ENCODE measurements at regions not wholly inside any gene's neighbourhood (a gene's known extent, or its start where the extent isn't known, plus 50 kb on each side); places are given as distances from the start of the nearest gene placed in this dataset.

DNA sequence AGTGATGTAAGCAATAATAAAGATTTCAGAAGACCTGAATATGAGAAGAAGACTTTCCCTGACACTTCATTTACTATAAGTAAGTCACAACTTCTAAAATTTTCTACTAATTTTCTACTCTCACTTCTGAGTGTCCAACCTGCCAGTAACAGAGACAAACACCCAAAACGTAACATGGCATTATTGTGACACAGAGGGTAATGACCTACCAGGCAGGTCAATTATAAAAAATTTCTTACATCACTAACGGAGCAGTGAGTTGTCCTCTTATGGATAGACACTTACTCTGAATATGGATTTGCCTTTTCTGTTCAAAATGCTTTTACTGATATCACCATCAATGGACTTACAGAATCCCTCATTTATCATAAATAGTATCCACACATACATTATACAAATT, 405.9 kb upstream of the MAGEB16 start:
- TF ChIP-seq, protein P1, sequence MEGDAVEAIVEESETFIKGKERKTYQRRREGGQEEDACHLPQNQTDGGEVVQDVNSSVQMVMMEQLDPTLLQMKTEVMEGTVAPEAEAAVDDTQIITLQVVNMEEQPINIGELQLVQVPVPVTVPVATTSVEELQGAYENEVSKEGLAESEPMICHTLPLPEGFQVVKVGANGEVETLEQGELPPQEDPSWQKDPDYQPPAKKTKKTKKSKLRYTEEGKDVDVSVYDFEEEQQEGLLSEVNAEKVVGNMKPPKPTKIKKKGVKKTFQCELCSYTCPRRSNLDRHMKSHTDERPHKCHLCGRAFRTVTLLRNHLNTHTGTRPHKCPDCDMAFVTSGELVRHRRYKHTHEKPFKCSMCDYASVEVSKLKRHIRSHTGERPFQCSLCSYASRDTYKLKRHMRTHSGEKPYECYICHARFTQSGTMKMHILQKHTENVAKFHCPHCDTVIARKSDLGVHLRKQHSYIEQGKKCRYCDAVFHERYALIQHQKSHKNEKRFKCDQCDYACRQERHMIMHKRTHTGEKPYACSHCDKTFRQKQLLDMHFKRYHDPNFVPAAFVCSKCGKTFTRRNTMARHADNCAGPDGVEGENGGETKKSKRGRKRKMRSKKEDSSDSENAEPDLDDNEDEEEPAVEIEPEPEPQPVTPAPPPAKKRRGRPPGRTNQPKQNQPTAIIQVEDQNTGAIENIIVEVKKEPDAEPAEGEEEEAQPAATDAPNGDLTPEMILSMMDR (IDR thresholded peaks at IDR 0.05): no peak
- H3K9me3 Mint-ChIP-seq: no peaks in the 10 kb centered on the region
- DNase-seq (no peak), ATAC-seq (no peak)
- CTCF ChIA-PET: no interaction called here
- no peak overlapping the region for H3K4me3 Mint-ChIP-seq
- H3K27ac Mint-ChIP-seq: no peak overlapping the region
- H3K27me3 Mint-ChIP-seq: no peaks in the 10 kb centered on the region
- intact Hi-C loops (cut with micrococcal nuclease): no loop called here
- POLR2A ChIA-PET: no interaction called here
- H3K4me1 Mint-ChIP-seq (ENCODE audit: low read depth): no peaks in the 10 kb centered on the region
- no peaks in the 10 kb centered on the region for H3K36me3 Mint-ChIP-seq (ENCODE audit: low read depth)

DNA sequence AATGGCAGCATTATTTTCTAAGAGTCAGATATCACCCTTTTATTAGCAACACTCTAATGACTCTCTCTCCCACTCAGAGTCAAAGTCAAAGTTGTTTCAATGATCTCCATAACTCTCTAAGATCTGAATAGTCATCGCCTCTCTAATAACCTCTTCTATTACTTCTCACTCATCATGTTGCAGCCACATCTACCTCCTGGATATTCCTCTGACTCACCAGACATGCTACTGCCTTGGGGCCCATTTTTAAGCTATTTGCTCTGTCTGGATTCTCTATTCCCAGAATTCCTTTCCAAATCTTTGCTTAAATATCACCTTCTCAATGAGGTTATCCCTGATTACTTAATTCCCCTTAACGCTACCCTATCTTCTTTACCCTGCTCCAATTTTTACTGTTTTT, 391.8 kb upstream of the MAGEB16 start:
- DNase-seq (no peak), ATAC-seq (no peak)
- Mint-ChIP-seq H3K9me3 (peaks cover 2% of the 10 kb centered on the region), H3K27me3 (no peaks in the 10 kb centered on the region), H3K36me3 (ENCODE audit: low read depth) (no peaks in the 10 kb centered on the region), H3K4me1 (ENCODE audit: low read depth) (no peaks in the 10 kb centered on the region), H3K27ac (no peak overlapping the region), H3K4me3 (no peak overlapping the region)
- POLR2A ChIA-PET: no interaction called here
- TF ChIP-seq, protein P1 (IDR thresholded peaks at IDR 0.05): no peak
- intact Hi-C loops (cut with micrococcal nuclease): no loop called here
- CTCF ChIA-PET: no interaction called here

DNA sequence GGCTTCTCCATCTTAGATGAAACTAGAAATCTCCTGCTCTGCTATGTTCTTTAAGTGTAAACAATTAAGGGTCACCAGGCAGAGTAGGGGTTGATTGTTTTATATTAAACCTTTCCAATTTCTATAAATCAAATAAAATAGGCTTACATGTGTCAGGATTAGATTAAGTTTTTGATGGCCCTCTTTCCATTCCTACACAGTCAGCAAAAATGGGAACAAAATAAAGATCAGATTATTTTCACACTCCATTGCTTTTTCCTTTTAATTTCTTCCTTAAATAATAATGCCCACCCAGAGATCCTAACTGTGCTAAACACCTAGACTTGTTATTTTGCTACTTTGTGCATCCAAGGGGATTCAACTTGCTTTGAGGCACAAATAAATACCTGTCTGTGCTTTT, 381.4 kb upstream of the MAGEB16 start:
- Mint-ChIP-seq H3K4me3 (no peak overlapping the region), H3K36me3 (ENCODE audit: low read depth) (no peaks in the 10 kb centered on the region), H3K27me3 (no peaks in the 10 kb centered on the region), H3K9me3 (peaks cover 4% of the 10 kb centered on the region), H3K27ac (no peak overlapping the region), H3K4me1 (ENCODE audit: low read depth) (no peaks in the 10 kb centered on the region)
- intact Hi-C loops (cut with micrococcal nuclease): no loop called here
- ChIA-PET CTCF (no interaction called here), POLR2A (no interaction called here)
- TF ChIP-seq, protein P1 (IDR thresholded peaks at IDR 0.05): no peak
- no peak for DNase-seq
- no peak for ATAC-seq

DNA sequence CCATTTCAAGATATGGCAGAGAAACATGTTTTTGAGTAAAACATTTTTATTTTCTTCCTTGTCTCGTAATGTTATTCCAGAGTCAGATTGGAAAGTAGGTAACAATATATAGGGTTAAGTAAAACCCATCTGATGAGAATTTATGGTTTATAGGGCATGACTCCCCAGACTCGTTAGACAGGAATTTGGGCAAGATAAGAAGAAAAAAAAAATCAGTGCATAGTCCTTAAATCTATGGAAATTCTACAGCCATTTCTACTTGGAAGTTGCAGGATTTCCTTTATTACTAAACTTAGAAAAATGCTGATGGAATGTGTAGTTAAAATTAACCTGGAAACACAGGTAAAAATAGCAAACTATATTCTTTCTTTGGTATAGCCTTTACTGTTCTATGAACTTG, 366.1 kb upstream of the MAGEB16 start:
- no peak overlapping the region for H3K4me3 Mint-ChIP-seq
- no peaks in the 10 kb centered on the region for H3K4me1 Mint-ChIP-seq (ENCODE audit: low read depth)
- ChIA-PET CTCF (no interaction called here), POLR2A (no interaction called here)
- no peaks in the 10 kb centered on the region for H3K27me3 Mint-ChIP-seq
- H3K9me3 Mint-ChIP-seq: peaks cover 2% of the 10 kb centered on the region
- DNase-seq (no peak), ATAC-seq (no peak)
- no peak overlapping the region for H3K27ac Mint-ChIP-seq
- H3K36me3 Mint-ChIP-seq (ENCODE audit: low read depth): no peaks in the 10 kb centered on the region
- TF ChIP-seq, protein P1 (IDR thresholded peaks at IDR 0.05): no peak
- intact Hi-C loops (cut with micrococcal nuclease): no loop called here

DNA sequence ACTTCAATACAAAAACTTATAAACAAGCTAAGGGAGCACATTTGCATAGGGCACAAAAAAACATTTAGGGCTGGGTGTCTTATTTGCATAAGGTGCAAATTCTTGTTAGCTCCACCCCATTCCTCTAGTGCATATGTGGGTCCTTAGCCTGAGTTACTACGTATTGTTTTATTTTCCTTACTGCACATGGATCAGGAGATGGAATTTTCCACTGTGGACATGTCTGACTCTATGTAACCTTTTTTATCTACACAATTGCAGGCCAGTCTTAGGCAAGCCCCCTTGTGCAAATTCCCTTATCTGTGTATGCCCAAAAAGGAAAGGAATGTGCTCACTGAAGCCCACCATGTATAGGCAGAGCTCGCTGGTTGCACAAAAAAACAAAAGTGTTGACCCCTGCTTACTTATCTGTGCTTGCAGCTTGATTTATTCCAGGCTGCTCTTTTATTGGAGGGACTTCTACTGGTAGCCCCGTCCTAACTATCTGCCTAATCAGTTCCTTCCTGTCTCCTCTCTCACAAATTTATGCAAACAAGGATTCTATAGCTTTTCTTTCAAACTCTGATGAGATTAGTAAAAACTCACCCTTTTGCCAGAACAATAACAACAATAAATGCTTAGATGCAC, 359.0 kb upstream of the MAGEB16 start:
- Mint-ChIP-seq H3K36me3 (ENCODE audit: low read depth) (no peaks in the 10 kb centered on the region), H3K4me1 (ENCODE audit: low read depth) (no peaks in the 10 kb centered on the region), H3K4me3 (no peak overlapping the region), H3K27ac (no peak overlapping the region), H3K27me3 (no peaks in the 10 kb centered on the region), H3K9me3 (no peaks in the 10 kb centered on the region)
- ATAC-seq (no peak), DNase-seq (no peak)
- intact Hi-C loops (cut with micrococcal nuclease): no loop called here
- ChIA-PET CTCF (no interaction called here), POLR2A (no interaction called here)
- TF ChIP-seq, protein P1 (IDR thresholded peaks at IDR 0.05): no peak

Data from activated CD8-positive, alpha-beta T cell treated with anti-CD3 and anti-CD28 coated beads for 36 hours (primary cell).